Smooth muscle cell of the brain vasculature (primary cell): ENCODE measurements at regions not wholly inside any gene's neighbourhood (a gene's known extent, or its start where the extent isn't known, plus 50 kb on each side); places are given as distances from the start of the nearest gene placed in this dataset.

ENCODE experiments used
- DNase-seq: peaks from one replicate; pipeline ENCODE4 v3.0.0-alpha.2; 2012; ENCODE audit warnings: low read depth, low spot score

GRCh38 chr14:98858158-98858557 is 413.8 kb downstream of the BCL11B start:
- no peak for DNase-seq

- DNase-seq, result no peak
These were observed 413.4 kb downstream of the BCL11B start for GRCh38 chr14:98858561-98858960.

GRCh38 chr14:98859301-98859700 is 412.7 kb downstream of the BCL11B start:
- no peak for DNase-seq

- no peak for DNase-seq
These were observed 407.8 kb downstream of the BCL11B start for GRCh38 chr14:98864211-98864610.

- no peak for DNase-seq
These were observed 404.9 kb downstream of the BCL11B start for GRCh38 chr14:98867146-98867545.

GRCh38 chr14:98867726-98868125 is 404.3 kb downstream of the BCL11B start:
- DNase-seq, result no peak

- DNase-seq, result no peak
These were observed 403.1 kb downstream of the BCL11B start for GRCh38 chr14:98868866-98869265.

GRCh38 chr14:98871796-98872195 is 400.2 kb downstream of the BCL11B start:
- DNase-seq, result no peak

GRCh38 chr14:98877065-98877464 is 394.9 kb downstream of the BCL11B start:
- no peak for DNase-seq

GRCh38 chr14:98878282-98878681 is 393.7 kb downstream of the BCL11B start:
- DNase-seq, result no peak

GRCh38 chr14:98886982-98887381 is 385.0 kb downstream of the BCL11B start:
- DNase-seq, result no peak

- DNase-seq, result no peak
These were observed 383.7 kb downstream of the BCL11B start for GRCh38 chr14:98888281-98888680.

- DNase-seq, result no peak
These were observed 382.8 kb downstream of the BCL11B start for GRCh38 chr14:98888927-98889835.

- no peak for DNase-seq
These were observed 382.2 kb downstream of the BCL11B start for GRCh38 chr14:98889836-98890185.

- DNase-seq, result no peak
These were observed 381.2 kb downstream of the BCL11B start for GRCh38 chr14:98890556-98891340.

- DNase-seq, result no peak
These were observed 378.3 kb downstream of the BCL11B start for GRCh38 chr14:98893675-98894074.

- DNase-seq, result no peak
These were observed 377.4 kb downstream of the BCL11B start for GRCh38 chr14:98894600-98894999.

GRCh38 chr14:98896449-98896848 is 375.5 kb downstream of the BCL11B start:
- no peak for DNase-seq

GRCh38 chr14:98897605-98898309 is 374.2 kb downstream of the BCL11B start:
- DNase-seq, result no peak

GRCh38 chr14:98899441-98899840 is 372.6 kb downstream of the BCL11B start:
- DNase-seq, result no peak

GRCh38 chr14:98900236-98900635 is 371.8 kb downstream of the BCL11B start:
- no peak for DNase-seq

GRCh38 chr14:98900798-98901197 is 371.2 kb downstream of the BCL11B start:
- DNase-seq, result no peak
